ENCODE measurements at regions not wholly inside any gene's neighbourhood (a gene's known extent, or its start where the extent isn't known, plus 50 kb on each side); places are given as distances from the start of the nearest gene placed in this dataset.

DNA sequence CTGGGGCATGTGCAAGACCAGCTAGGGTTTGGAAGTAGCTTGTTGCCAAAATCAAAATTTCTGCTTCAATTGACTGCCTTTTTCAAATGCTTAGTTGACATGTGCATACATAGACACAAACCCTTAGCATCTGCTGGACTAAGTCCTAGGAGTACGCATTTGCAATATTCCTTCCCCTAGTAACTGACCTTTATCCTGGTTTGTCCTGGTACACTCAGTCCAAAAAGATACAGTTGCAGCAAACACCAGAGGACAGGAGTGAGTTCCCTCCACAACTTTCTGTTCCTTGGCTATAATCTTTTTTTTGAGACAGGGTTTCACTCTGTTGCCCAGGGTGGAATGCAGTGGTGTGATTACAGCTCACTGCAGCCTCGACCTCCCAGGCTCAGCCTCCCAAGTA, 290.2 kb upstream of the ERCC4 start:
- ChIA-PET CTCF (no interaction called here), POLR2A (no interaction called here)
- H3K9me3 ChIP-seq (ENCODE audit: control insufficient read depth, insufficient read depth, low read depth, low read length), result no peaks in the 10 kb centered on the region
- H3K4me3 ChIP-seq (ENCODE audit: low read depth, low read length), result no peak overlapping the region
- no peak overlapping the region for H3K27ac ChIP-seq (ENCODE audit: extremely low read depth, low read depth, low read length)
- TF ChIP-seq ZNF473 (tag by site-specific recombination; IDR thresholded peaks at IDR 0.05), result no peak
- TF ChIP-seq, protein P1, sequence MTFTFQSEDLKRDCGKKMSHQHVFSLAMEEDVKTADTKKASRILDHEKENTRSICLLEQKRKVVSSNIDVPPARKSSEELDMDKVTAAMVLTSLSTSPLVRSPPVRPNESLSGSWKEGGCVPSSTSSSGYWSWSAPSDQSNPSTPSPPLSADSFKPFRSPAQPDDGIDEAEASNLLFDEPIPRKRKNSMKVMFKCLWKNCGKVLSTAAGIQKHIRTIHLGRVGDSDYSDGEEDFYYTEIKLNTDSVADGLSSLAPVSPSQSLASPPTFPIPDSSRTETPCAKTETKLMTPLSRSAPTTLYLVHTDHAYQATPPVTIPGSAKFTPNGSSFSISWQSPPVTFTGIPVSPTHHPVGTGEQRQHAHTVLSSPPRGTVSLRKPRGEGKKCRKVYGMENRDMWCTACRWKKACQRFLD (tag by site-specific recombination; IDR thresholded peaks at IDR 0.05), result no peak
- no peak for TF ChIP-seq ZNF350 (tag by site-specific recombination; IDR thresholded peaks at IDR 0.05)
- no peak for TF ChIP-seq KLF10 (tag by site-specific recombination; IDR thresholded peaks at IDR 0.05)
- no peak for TF ChIP-seq ZNF202 (tag by site-specific recombination; IDR thresholded peaks at IDR 0.05; ENCODE audit: borderline replicate concordance)
- no peak for TF ChIP-seq OSR2 (tag by site-specific recombination; IDR thresholded peaks at IDR 0.05)
- TF ChIP-seq ZNF175 (tag by site-specific recombination; IDR thresholded peaks at IDR 0.05), result no peak
- no peak for TF ChIP-seq ZFP3 (tag by site-specific recombination; IDR thresholded peaks at IDR 0.05; ENCODE audit: low read depth)
- TF ChIP-seq ZBTB8A (tag by site-specific recombination; IDR thresholded peaks at IDR 0.05), result no peak
- no peak for TF ChIP-seq ZNF785 (tag by site-specific recombination; IDR thresholded peaks at IDR 0.05)
- no peak for TF ChIP-seq ZNF266 (tag by site-specific recombination; IDR thresholded peaks at IDR 0.05; ENCODE audit: low read depth)
- TF ChIP-seq, protein P2, sequence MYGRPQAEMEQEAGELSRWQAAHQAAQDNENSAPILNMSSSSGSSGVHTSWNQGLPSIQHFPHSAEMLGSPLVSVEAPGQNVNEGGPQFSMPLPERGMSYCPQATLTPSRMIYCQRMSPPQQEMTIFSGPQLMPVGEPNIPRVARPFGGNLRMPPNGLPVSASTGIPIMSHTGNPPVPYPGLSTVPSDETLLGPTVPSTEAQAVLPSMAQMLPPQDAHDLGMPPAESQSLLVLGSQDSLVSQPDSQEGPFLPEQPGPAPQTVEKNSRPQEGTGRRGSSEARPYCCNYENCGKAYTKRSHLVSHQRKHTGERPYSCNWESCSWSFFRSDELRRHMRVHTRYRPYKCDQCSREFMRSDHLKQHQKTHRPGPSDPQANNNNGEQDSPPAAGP (tag by site-specific recombination; IDR thresholded peaks at IDR 0.05), result no peak
- no peak for TF ChIP-seq ZNF433 (tag by site-specific recombination; IDR thresholded peaks at IDR 0.05; ENCODE audit: low read depth)
- TF ChIP-seq, protein P3, sequence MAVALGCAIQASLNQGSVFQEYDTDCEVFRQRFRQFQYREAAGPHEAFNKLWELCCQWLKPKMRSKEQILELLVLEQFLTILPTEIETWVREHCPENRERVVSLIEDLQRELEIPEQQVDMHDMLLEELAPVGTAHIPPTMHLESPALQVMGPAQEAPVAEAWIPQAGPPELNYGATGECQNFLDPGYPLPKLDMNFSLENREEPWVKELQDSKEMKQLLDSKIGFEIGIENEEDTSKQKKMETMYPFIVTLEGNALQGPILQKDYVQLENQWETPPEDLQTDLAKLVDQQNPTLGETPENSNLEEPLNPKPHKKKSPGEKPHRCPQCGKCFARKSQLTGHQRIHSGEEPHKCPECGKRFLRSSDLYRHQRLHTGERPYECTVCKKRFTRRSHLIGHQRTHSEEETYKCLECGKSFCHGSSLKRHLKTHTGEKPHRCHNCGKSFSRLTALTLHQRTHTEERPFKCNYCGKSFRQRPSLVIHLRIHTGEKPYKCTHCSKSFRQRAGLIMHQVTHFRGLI (tag by site-specific recombination; IDR thresholded peaks at IDR 0.05), result no peak
- no peak for TF ChIP-seq ZNF560 (tag by site-specific recombination; IDR thresholded peaks at IDR 0.05; ENCODE audit: borderline replicate concordance)
- H3K36me3 ChIP-seq (ENCODE audit: control insufficient read depth in 2 of 2, insufficient read depth in 1 of 2, low read length in 2 of 2), result no peaks in the 10 kb centered on the region
- no peaks in the 10 kb centered on the region for H3K4me1 ChIP-seq (ENCODE audit: control insufficient read depth, insufficient read depth, low read length)

DNA sequence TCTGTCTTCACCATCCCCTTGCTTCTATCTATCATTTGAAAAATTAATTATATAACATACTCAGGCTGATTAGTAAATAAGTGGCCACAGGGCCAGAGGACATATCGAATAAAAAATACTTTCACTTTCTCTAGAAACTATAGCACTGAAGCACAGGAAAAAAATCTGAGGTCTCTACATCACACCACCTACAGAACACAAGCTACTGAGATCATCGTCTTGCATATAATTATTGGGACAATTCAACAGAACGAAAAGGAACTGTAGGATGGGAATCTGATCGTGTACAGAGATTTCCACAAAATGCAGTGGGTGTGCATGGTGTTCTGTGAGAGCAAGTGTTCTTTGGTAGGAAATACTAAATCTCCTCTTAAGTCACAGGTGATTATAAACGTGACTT, 289.6 kb upstream of the ERCC4 start:
- CTCF ChIA-PET, result no interaction called here
- no peak overlapping the region for H3K27ac ChIP-seq (ENCODE audit: extremely low read depth, low read depth, low read length)
- H3K4me1 ChIP-seq (ENCODE audit: control insufficient read depth, insufficient read depth, low read length), result no peaks in the 10 kb centered on the region
- no peaks in the 10 kb centered on the region for H3K9me3 ChIP-seq (ENCODE audit: control insufficient read depth, insufficient read depth, low read depth, low read length)
- no peaks in the 10 kb centered on the region for H3K36me3 ChIP-seq (ENCODE audit: control insufficient read depth in 2 of 2, insufficient read depth in 1 of 2, low read length in 2 of 2)
- POLR2A ChIA-PET, result no interaction called here
- no peak overlapping the region for H3K4me3 ChIP-seq (ENCODE audit: low read depth, low read length)
- no peak for TF ChIP-seq ZNF274 (IDR thresholded peaks at IDR 0.05; ENCODE audit: low read length)
- no peak for TF ChIP-seq ZNF274 (tag by site-specific recombination; IDR thresholded peaks at IDR 0.05; ENCODE audit: borderline replicate concordance)
- TF ChIP-seq ZNF76 (tag by site-specific recombination; IDR thresholded peaks at IDR 0.05; ENCODE audit: borderline replicate concordance, low read depth), result no peak
- TF ChIP-seq ZNF792 (tag by site-specific recombination; IDR thresholded peaks at IDR 0.05), result no peak
- no peak for TF ChIP-seq ZNF560 (tag by site-specific recombination; IDR thresholded peaks at IDR 0.05; ENCODE audit: borderline replicate concordance)
- no peak for TF ChIP-seq KLF16 (tag by site-specific recombination; IDR thresholded peaks at IDR 0.05)
- TF ChIP-seq SCRT1 (tag by site-specific recombination; IDR thresholded peaks at IDR 0.05; ENCODE audit: borderline replicate concordance), result no peak
- TF ChIP-seq, protein P4, sequence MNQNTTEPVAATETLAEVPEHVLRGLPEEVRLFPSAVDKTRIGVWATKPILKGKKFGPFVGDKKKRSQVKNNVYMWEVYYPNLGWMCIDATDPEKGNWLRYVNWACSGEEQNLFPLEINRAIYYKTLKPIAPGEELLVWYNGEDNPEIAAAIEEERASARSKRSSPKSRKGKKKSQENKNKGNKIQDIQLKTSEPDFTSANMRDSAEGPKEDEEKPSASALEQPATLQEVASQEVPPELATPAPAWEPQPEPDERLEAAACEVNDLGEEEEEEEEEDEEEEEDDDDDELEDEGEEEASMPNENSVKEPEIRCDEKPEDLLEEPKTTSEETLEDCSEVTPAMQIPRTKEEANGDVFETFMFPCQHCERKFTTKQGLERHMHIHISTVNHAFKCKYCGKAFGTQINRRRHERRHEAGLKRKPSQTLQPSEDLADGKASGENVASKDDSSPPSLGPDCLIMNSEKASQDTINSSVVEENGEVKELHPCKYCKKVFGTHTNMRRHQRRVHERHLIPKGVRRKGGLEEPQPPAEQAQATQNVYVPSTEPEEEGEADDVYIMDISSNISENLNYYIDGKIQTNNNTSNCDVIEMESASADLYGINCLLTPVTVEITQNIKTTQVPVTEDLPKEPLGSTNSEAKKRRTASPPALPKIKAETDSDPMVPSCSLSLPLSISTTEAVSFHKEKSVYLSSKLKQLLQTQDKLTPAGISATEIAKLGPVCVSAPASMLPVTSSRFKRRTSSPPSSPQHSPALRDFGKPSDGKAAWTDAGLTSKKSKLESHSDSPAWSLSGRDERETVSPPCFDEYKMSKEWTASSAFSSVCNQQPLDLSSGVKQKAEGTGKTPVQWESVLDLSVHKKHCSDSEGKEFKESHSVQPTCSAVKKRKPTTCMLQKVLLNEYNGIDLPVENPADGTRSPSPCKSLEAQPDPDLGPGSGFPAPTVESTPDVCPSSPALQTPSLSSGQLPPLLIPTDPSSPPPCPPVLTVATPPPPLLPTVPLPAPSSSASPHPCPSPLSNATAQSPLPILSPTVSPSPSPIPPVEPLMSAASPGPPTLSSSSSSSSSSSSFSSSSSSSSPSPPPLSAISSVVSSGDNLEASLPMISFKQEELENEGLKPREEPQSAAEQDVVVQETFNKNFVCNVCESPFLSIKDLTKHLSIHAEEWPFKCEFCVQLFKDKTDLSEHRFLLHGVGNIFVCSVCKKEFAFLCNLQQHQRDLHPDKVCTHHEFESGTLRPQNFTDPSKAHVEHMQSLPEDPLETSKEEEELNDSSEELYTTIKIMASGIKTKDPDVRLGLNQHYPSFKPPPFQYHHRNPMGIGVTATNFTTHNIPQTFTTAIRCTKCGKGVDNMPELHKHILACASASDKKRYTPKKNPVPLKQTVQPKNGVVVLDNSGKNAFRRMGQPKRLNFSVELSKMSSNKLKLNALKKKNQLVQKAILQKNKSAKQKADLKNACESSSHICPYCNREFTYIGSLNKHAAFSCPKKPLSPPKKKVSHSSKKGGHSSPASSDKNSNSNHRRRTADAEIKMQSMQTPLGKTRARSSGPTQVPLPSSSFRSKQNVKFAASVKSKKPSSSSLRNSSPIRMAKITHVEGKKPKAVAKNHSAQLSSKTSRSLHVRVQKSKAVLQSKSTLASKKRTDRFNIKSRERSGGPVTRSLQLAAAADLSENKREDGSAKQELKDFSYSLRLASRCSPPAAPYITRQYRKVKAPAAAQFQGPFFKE (tag by site-specific recombination; IDR thresholded peaks at IDR 0.05; ENCODE audit: borderline replicate concordance), result no peak
- no peak for TF ChIP-seq ZNF404 (tag by site-specific recombination; IDR thresholded peaks at IDR 0.05)
- TF ChIP-seq ZNF48 (tag by site-specific recombination; IDR thresholded peaks at IDR 0.05), result no peak
- no peak for TF ChIP-seq ZNF670 (tag by site-specific recombination; IDR thresholded peaks at IDR 0.05; ENCODE audit: low read depth)
